ENCODE measurements at regions not wholly inside any gene's neighbourhood (a gene's known extent, or its start where the extent isn't known, plus 50 kb on each side); places are given as distances from the start of the nearest gene placed in this dataset.

DNA sequence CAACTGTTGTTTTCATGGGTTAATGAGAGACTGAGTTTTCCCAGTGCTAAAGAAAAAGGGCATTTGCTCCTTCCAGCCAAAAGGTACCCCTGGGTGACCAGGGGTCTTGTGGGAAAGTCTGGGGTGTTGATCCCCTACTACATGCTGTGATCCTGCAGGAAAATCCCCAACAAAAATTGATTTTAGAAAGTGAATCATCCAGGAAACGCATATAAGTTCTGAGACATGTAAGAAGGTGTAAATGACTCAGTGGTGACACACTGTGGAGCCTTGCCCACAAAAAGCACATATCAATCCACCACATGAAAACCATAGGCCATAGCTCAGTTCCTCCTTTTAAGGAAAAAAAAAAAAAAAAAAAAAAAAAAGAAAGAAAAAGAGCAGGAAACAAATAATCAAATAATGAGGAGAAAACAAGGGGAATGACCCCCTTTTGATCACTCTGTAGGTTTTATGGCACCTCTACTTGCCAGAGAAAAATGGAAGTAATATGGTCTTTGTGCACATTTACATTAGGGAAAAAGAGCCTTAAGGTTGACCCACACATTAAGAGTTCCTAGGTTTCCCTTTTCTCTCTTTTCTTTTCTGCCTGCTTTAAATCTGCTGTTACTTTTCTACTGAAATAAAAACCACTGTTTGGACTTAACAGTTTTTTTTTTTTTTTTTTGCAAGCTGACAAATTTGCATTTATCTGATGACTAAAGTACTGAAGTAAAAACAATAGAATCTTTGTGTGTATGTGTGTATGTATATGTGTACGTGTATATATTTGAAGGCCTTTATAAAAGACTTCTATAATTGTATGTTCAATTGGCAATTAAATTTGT, 386.0 kb downstream of the KIF20B start:
- TF ChIP-seq, protein P1, sequence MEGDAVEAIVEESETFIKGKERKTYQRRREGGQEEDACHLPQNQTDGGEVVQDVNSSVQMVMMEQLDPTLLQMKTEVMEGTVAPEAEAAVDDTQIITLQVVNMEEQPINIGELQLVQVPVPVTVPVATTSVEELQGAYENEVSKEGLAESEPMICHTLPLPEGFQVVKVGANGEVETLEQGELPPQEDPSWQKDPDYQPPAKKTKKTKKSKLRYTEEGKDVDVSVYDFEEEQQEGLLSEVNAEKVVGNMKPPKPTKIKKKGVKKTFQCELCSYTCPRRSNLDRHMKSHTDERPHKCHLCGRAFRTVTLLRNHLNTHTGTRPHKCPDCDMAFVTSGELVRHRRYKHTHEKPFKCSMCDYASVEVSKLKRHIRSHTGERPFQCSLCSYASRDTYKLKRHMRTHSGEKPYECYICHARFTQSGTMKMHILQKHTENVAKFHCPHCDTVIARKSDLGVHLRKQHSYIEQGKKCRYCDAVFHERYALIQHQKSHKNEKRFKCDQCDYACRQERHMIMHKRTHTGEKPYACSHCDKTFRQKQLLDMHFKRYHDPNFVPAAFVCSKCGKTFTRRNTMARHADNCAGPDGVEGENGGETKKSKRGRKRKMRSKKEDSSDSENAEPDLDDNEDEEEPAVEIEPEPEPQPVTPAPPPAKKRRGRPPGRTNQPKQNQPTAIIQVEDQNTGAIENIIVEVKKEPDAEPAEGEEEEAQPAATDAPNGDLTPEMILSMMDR (IDR thresholded peaks at IDR 0.05; ENCODE audit: low read depth, low read length, missing input control), result no peak
- TF ChIP-seq, protein P2, sequence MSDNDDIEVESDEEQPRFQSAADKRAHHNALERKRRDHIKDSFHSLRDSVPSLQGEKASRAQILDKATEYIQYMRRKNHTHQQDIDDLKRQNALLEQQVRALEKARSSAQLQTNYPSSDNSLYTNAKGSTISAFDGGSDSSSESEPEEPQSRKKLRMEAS (IDR thresholded peaks at IDR 0.05), result no peak
- TF ChIP-seq RXRA (IDR thresholded peaks at IDR 0.05) (no peak), FOXA1 (IDR thresholded peaks at IDR 0.05) (no peak), YY1 (IDR thresholded peaks at IDR 0.05) (no peak), SP1 (IDR thresholded peaks at IDR 0.05) (no peak), RAD21 (IDR thresholded peaks at IDR 0.05) (no peak), GABPA (IDR thresholded peaks at IDR 0.05 in 1 of 2, conservative IDR thresholded peaks at IDR 0.05 in 1 of 2) (no peak), TAF1 (conservative IDR thresholded peaks at IDR 0.05) (no peak), JUND (IDR thresholded peaks at IDR 0.05) (no peak)
- TF ChIP-seq, protein P3, sequence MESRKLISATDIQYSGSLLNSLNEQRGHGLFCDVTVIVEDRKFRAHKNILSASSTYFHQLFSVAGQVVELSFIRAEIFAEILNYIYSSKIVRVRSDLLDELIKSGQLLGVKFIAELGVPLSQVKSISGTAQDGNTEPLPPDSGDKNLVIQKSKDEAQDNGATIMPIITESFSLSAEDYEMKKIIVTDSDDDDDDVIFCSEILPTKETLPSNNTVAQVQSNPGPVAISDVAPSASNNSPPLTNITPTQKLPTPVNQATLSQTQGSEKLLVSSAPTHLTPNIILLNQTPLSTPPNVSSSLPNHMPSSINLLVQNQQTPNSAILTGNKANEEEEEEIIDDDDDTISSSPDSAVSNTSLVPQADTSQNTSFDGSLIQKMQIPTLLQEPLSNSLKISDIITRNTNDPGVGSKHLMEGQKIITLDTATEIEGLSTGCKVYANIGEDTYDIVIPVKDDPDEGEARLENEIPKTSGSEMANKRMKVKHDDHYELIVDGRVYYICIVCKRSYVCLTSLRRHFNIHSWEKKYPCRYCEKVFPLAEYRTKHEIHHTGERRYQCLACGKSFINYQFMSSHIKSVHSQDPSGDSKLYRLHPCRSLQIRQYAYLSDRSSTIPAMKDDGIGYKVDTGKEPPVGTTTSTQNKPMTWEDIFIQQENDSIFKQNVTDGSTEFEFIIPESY (IDR thresholded peaks at IDR 0.05), result no peak
- TF ChIP-seq, protein P4, sequence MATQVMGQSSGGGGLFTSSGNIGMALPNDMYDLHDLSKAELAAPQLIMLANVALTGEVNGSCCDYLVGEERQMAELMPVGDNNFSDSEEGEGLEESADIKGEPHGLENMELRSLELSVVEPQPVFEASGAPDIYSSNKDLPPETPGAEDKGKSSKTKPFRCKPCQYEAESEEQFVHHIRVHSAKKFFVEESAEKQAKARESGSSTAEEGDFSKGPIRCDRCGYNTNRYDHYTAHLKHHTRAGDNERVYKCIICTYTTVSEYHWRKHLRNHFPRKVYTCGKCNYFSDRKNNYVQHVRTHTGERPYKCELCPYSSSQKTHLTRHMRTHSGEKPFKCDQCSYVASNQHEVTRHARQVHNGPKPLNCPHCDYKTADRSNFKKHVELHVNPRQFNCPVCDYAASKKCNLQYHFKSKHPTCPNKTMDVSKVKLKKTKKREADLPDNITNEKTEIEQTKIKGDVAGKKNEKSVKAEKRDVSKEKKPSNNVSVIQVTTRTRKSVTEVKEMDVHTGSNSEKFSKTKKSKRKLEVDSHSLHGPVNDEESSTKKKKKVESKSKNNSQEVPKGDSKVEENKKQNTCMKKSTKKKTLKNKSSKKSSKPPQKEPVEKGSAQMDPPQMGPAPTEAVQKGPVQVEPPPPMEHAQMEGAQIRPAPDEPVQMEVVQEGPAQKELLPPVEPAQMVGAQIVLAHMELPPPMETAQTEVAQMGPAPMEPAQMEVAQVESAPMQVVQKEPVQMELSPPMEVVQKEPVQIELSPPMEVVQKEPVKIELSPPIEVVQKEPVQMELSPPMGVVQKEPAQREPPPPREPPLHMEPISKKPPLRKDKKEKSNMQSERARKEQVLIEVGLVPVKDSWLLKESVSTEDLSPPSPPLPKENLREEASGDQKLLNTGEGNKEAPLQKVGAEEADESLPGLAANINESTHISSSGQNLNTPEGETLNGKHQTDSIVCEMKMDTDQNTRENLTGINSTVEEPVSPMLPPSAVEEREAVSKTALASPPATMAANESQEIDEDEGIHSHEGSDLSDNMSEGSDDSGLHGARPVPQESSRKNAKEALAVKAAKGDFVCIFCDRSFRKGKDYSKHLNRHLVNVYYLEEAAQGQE (IDR thresholded peaks at IDR 0.05), result no peak
